GM18951 (cell line): ENCODE measurements at regions not wholly inside any gene's neighbourhood (a gene's known extent, or its start where the extent isn't known, plus 50 kb on each side); places are given as distances from the start of the nearest gene placed in this dataset.

Source experiments
- POLR2A ChIP-seq: IDR thresholded peaks from 4 replicates; pipeline ENCODE4 v1.6.1; 2011; ENCODE audit warnings: mild to moderate bottlenecking; ENCODE audit not compliant: insufficient read length, insufficient read depth; ENCODE audit errors: extremely low read depth
- in situ Hi-C: fragments of 300-500 bp; cut with MboI; formaldehyde crosslinking; loops from one replicate; pipeline ENCODE4 v1.12.0; 2022; ENCODE audit warnings: low sequenced_read_pairs, mixed read lengths, inconsistent platforms; ENCODE audit not compliant: unreplicated experiment

DNA sequence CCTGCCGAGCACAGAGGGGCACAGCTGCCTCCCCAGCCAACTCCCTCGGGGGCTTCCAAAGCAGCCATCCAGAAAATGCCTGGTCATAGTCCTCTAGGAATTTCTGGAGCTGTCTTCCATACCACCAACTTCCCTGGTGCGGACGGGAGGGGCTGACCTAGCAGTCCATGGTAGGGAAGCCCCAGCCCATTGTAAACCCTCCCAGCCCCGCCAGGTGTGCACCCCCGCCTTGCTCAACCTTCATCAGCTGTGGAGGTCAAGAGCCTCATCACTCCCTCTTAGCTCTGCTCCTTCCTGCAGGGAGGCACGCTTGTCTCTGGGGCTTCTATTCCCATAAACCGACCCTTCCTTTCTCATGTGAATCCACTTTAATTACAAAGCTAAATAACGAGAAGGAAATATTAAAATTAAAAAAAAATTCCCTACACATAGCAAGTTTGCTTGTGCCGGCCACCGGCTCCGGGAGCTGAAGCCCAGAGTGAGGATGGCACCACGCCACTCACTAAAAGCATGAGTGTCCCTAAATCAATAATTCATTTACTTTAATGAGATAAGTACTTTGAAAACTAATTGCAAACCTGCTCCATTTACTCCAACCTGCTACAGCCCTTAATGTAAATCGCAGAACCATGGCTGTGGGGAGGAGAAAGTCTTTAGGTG, 181.4 kb downstream of the ENGASE start:
- no peak for TF ChIP-seq POLR2A
- in situ Hi-C loops, result no loop called here

DNA sequence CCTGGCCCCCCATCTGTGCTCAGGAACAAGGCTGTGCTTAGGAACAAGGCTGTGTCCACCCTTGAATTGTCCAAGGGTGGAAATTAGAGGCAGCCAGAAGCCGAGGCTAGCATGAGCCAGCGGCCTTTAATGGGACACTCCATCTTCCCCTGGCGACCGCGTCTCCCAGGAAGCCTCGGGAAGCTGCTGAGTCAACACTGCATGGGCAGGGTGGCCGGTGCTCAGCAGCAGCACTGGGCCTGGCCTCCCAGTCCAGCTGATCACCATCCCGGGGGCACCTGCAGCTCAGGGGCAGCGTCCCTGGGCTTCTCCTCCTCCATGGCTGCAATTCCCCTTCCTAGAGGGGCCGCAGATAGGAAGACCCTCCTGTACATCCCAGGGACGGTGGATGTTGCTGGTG, 180.8 kb downstream of the ENGASE start:
- in situ Hi-C loops, result no loop called here
- TF ChIP-seq POLR2A, result no peak

GRCh38 chr17:79255046-79255445, 180.4 kb downstream of the ENGASE start:
- in situ Hi-C loops, result no loop called here
- TF ChIP-seq POLR2A, result no peak

GRCh38 chr17:79252886-79253285, 178.3 kb downstream of the ENGASE start:
- in situ Hi-C loops, result no loop called here
- no peak for TF ChIP-seq POLR2A

DNA sequence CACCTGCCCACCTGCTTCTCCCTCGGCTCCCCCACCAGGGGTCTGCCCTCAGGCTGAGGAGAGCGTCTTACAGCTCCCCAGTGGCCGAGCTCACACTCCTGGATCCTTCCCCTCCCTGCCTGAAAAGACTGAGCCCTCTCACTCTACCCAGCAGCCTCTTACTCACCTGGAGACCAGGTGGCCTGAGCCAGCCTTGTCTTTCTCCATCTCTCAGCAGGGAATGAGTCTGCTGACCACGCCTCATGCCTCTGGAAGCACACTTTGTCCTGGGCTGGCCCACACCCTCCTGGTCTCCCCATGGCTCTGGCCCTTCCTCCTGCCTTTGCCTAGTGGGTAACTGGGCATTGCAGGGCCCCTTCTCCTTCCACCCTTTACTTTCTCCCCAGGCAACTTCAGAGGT, 177.2 kb downstream of the ENGASE start:
- in situ Hi-C loops, result no loop called here
- TF ChIP-seq POLR2A, result no peak

DNA sequence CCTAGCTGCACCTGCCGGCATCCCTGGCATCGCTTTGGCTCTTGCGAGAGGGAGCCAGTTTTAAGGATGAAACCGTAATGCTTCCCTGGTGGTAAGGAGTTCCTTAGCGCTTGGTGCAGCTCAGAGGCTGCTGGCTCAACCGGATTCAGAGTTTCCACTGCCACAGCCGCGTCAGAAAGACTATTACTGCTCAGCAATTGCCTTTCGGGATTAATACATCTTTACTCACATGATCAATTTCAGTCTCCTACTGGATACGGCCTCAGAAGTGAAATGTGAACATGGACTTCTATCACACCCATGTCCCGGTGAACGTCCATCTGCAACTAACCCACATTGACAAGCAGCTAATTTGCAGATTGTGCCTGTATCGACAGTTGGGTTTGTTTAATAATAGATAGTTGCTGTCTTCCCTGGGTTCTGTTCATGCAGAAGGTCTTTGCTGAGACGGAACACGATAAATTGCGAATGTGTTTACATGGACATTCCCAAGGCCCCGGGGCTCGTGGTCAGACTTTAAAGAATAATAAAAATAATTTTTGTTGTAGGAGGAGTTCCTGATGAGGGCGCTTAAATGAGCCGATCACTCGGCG, 175.4 kb downstream of the ENGASE start:
- in situ Hi-C loops, result no loop called here

DNA sequence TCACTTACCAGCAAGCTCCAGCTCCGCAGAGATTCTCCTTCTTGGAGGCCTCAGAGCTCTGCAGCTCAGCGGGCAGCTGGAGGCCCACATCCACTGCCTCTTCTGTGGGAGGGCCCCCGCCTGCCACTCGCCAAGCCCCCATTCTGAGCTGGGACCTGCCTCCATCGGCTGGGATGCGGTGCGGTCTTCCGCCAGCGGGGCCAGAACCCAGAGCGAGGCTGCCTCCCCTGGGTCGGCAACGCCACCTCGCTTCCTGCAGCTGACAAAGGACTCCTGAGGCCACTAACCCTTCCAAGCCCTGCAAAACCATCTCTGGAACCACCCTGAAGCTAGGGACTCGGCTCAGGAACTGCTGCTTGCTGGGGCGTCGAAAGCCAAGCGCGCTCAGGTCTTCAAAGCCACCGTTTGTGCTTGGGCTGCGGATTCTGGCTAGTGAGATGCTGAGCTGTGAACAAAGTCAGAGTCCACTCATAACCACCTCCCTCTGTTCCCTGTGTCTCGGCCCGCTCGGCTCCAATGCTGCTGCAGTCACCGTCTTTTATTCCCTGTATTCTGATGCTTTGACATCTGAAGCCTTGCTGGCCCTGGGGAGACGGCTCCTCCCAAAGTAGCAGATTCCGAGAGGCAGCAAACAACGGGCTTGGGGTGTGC, 174.3 kb downstream of the ENGASE start:
- no peak for TF ChIP-seq POLR2A
- in situ Hi-C loops, result no loop called here

More for the DNA sequence above, 175.4 kb downstream of the ENGASE start:
- TF ChIP-seq POLR2A, result no peak

DNA sequence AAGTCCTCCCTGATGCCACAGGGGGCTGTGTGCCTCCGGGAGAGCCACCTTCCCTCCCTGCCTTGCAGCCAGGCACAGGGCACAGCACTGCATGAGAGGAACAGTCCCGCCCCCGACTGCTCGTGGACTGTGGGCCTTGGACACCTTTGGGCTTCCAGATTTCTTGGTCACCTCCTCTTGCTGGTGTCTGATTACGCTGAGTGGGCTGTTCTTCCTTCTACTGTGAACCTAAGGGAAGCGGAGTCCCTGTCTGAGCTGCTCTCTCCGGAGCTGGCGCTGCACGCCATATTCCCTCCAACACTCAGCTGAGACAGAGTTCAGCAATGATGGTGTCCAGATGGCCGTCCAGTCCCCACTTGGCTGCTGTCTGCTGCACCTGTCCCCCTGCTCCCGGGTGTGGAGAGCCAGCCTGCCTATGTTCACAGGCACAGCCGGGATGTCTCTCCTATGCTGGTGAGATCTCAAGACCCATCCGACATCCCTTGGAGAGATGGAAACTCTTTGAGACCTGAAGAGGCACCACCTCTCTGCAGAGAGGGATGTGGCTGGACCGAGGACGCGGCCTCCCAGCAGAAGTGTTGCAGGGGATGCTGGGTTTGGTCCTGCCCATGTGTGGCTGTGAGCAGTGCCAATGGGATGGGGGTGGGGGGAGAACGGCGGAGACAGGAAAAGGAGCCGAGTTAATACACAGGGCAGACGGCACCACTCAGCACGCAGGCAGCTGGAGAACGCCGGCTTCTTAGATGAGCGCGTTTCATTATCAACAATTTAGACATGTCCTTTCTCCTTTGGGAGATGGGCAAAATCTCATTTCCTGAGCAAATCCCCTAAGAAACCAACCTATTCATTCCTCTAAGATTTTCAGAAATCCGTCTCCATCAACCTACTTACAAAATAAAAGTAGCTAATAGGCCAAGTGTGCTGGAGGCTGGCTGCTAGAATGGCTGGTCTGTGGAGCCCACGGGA, 171.9 kb downstream of the ENGASE start:
- no peak for TF ChIP-seq POLR2A
- in situ Hi-C loops, result no loop called here

DNA sequence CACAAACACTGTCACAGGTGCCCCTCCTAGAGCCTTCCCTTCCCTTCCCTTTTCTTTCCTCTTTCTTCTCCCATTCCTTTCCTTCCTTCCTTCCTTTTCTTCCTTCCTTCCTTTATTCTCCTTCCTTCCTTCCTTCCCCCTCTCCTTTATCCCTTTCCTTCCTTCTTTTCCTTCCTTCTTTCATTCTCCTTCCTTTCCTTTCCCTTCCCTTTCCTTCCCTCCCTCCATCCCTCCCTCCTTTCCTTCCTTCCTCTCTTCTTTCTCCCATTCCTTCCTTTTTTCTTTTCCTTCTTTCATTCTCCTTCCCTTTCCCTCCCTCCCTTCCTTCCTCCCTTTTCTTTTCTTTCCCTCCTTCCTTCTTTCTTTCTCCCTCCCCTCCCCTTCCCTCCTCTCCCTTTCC, 170.0 kb downstream of the ENGASE start:
- no peak for TF ChIP-seq POLR2A
- in situ Hi-C loops, result no loop called here

GRCh38 chr17:79243996-79244395, 169.4 kb downstream of the ENGASE start:
- in situ Hi-C loops, result no loop called here
- TF ChIP-seq POLR2A, result no peak

DNA sequence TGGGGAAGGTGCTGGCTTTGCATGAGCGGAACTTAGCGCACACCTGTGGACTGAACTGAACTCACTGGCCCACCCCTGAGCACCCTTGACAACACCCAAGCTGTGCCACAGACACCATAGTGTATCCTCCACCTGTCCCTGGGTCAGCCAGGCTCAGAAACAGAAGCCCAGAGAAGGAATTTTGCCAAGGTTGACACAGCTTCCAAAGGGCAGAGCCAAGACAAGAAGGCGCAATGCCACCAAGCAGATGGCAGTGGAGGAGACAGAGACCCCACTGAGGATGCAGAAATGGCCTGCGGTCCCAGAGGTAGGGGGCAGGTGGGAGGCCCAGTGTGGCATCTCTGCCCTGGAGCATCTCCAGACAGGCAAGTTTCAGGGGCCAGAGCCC, 169.0 kb downstream of the ENGASE start:
- in situ Hi-C loops, result no loop called here
- TF ChIP-seq POLR2A, result no peak

- in situ Hi-C loops, result no loop called here
Observed at GRCh38 chr17:79242873-79243602, 168.4 kb downstream of the ENGASE start.

More at GRCh38 chr17:79242873-79243602, 168.4 kb downstream of the ENGASE start:
- no peak for TF ChIP-seq POLR2A
